HEK293T (cell line): ENCODE measurements at regions not wholly inside any gene's neighbourhood (a gene's known extent, or its start where the extent isn't known, plus 50 kb on each side); places are given as distances from the start of the nearest gene placed in this dataset.

Experiments used
- ELF4 ChIP-seq: fragments of 450-650 bp; IDR thresholded peaks from 2 replicates; pipeline ENCODE4 v1.6.1; 2017; ENCODE audit warnings: antibody characterized with exemption
- FOXM1 ChIP-seq: fragments of 450-650 bp; IDR thresholded peaks from 2 replicates; pipeline ENCODE4 v1.6.1; 2017; ENCODE audit warnings: mild to moderate bottlenecking, borderline replicate concordance
- SP1 ChIP-seq: fragments of 450-650 bp; IDR thresholded peaks from 2 replicates; pipeline ENCODE4 v1.6.1; 2017
- SUZ12 ChIP-seq: fragments of 450-650 bp; IDR thresholded peaks from 2 replicates; pipeline ENCODE4 v1.6.1; 2016; ENCODE audit warnings: mild to moderate bottlenecking
- TF ChIP-seq, protein P1 (sequence below): fragments of 450-650 bp; IDR thresholded peaks from 2 replicates; pipeline ENCODE4 v1.6.1; 2016

DNA sequence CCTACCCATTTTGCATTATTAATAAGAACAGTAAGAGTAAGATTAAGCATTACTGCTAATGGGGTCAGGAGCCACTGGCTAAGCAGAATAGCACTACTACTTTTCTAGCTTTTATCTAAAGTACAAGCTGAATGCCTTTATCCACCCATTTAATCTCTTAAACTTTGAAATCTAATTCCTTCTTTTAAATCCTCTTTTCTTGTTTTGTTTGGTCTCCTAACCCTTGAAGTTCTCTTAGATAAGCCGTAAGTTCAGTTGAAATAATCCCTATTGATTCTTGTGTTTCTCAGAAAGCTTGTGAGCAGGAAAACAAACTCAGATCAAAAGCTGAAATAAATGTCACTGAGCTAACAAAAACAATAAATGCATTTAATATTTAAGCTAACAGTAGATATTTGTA lies 380.2 kb downstream of the TBC1D32 start:
- TF ChIP-seq FOXM1 (no peak), SP1 (no peak), SUZ12 (no peak), ELF4 (no peak)
- TF ChIP-seq, protein P1, sequence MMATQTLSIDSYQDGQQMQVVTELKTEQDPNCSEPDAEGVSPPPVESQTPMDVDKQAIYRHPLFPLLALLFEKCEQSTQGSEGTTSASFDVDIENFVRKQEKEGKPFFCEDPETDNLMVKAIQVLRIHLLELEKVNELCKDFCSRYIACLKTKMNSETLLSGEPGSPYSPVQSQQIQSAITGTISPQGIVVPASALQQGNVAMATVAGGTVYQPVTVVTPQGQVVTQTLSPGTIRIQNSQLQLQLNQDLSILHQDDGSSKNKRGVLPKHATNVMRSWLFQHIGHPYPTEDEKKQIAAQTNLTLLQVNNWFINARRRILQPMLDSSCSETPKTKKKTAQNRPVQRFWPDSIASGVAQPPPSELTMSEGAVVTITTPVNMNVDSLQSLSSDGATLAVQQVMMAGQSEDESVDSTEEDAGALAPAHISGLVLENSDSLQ: no peak
